ENCODE measurements at regions not wholly inside any gene's neighbourhood (a gene's known extent, or its start where the extent isn't known, plus 50 kb on each side); places are given as distances from the start of the nearest gene placed in this dataset.
A peak's percentile ranks its signal among the peaks of the same experiment; 100 is the strongest.

DNA sequence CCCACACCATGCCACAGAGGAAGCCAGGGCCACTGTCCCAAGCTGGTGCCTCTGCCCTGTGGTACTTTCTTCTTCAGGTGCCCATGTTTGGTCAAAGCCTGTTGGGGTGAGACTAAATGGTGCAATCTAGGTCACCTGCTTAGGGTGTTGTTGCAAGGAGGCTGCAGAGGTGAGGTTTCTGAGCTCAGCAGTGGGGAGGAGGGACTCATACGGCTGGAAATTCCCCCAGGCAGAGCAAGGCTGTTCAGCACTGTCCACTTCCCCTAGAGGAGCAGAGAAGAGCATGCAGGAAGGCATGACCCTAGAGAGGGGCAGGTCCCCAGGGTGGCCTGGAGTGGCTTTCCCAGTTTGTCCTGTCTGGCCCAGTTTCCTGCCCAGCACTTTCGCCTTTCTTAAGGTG is 211.0 kb downstream of the HAUS1 start:
- Histone ChIP-seq H3K36me3 (ENCODE audit: control insufficient read depth, insufficient read depth, low read length) (no peaks in the 10 kb centered on the region), H3K9me3 (ENCODE audit: control insufficient read depth in 2 of 2, low read length in 2 of 2) (no peaks in the 10 kb centered on the region), H3K27ac (ENCODE audit: insufficient read depth, low read length, poor library complexity, severe bottlenecking) (no peak overlapping the region), H3K27me3 (ENCODE audit: control insufficient read depth, insufficient read depth, low read length) (no peaks in the 10 kb centered on the region), H3K4me1 (ENCODE audit: control insufficient read depth, insufficient read depth, low read length, poor library complexity, severe bottlenecking) (no peaks in the 10 kb centered on the region), H3K4me3 (ENCODE audit: low read depth, low read length) (no peak overlapping the region)
- Mint-ChIP-seq H3K27ac (no peak overlapping the region), H3K36me3 (no peaks in the 10 kb centered on the region), H3K9me3 (no peaks in the 10 kb centered on the region), H3K4me1 (no peaks in the 10 kb centered on the region), H3K27me3 (peaks cover 15% of the 10 kb centered on the region), H3K4me3 (peak overlapping the region in 1 of 4 donors; percentile 78)
- peak in 1 of 2 donors; percentile 32 for ATAC-seq (ENCODE audit: low read depth in 2 of 2)
- no peak for DNase-seq

DNA sequence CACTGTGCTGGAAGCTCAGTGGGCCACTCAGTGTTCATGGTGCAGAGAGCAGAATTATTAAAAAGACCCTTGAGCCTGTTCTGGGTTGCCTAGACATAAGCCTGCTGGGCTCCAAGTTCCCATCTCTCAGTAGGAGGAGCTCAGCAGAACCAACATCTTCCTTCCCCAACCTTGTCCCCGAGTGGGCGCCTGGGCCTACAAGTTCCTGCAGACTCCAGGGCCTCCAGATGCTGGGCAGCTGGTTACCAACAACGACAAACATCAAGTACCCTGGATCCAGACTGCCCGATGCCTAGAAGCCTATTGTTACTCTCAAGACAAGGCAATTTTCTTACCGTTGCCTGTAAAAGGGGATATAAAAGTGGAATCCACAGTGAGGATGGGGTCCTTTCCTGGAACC is 214.2 kb downstream of the HAUS1 start:
- DNase-seq (no peak), ATAC-seq (ENCODE audit: low read depth in 2 of 2) (no peak)
- peaks cover 0 to 2% (median 0%) of the 10 kb centered on the region in 4 donors for H3K4me1 Mint-ChIP-seq
- H3K9me3 ChIP-seq (ENCODE audit: control insufficient read depth in 2 of 2, low read length in 2 of 2): no peaks in the 10 kb centered on the region
- peaks cover 14% of the 10 kb centered on the region for H3K27me3 Mint-ChIP-seq
- H3K36me3 Mint-ChIP-seq: no peaks in the 10 kb centered on the region
- H3K27me3 ChIP-seq (ENCODE audit: control insufficient read depth, insufficient read depth, low read length): no peaks in the 10 kb centered on the region
- H3K4me3 Mint-ChIP-seq: no peak overlapping the region
- H3K27ac ChIP-seq (ENCODE audit: insufficient read depth, low read length, poor library complexity, severe bottlenecking): no peak overlapping the region
- peaks cover 0 to 1% (median 0%) of the 10 kb centered on the region in 7 donors for H3K9me3 Mint-ChIP-seq
- no peaks in the 10 kb centered on the region for H3K36me3 ChIP-seq (ENCODE audit: control insufficient read depth, insufficient read depth, low read length)
- no peaks in the 10 kb centered on the region for H3K4me1 ChIP-seq (ENCODE audit: control insufficient read depth, insufficient read depth, low read length, poor library complexity, severe bottlenecking)
- no peak overlapping the region for H3K4me3 ChIP-seq (ENCODE audit: low read depth, low read length)
- H3K27ac Mint-ChIP-seq: no peak overlapping the region

DNA sequence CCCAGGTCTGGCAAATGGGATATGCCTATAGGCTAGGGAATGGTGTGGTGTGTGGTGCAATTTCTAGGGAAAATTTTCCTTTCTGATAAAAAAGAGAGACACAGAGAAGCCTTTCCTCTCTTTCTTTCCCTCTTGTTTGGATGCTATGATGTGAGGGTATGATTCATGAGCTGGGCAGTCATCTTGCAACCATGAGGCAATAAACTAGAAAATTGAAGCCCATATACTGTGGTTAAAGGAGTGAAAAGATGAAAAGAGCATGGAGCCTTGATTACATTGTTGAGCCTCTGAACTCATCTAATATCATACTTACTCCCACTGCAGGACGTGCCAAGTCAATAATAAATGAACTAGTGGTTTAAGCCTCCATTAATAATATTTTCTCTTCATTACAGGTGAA is 215.6 kb downstream of the HAUS1 start:
- DNase-seq (no peak), ATAC-seq (ENCODE audit: low read depth in 2 of 2) (no peak)
- Histone ChIP-seq H3K4me3 (ENCODE audit: low read depth, low read length) (no peak overlapping the region), H3K36me3 (ENCODE audit: control insufficient read depth, insufficient read depth, low read length) (no peaks in the 10 kb centered on the region), H3K27me3 (ENCODE audit: control insufficient read depth, insufficient read depth, low read length) (no peaks in the 10 kb centered on the region), H3K9me3 (ENCODE audit: control insufficient read depth in 2 of 2, low read length in 2 of 2) (no peaks in the 10 kb centered on the region), H3K27ac (ENCODE audit: insufficient read depth, low read length, poor library complexity, severe bottlenecking) (no peak overlapping the region), H3K4me1 (ENCODE audit: control insufficient read depth, insufficient read depth, low read length, poor library complexity, severe bottlenecking) (no peaks in the 10 kb centered on the region)
- Mint-ChIP-seq H3K9me3 (peaks cover 0 to 1% (median 0%) of the 10 kb centered on the region in 7 donors), H3K36me3 (no peaks in the 10 kb centered on the region), H3K4me3 (no peak overlapping the region), H3K27me3 (peaks cover 14% of the 10 kb centered on the region), H3K4me1 (peaks cover 0 to 5% (median 4%) of the 10 kb centered on the region in 4 donors), H3K27ac (no peak overlapping the region)

DNA sequence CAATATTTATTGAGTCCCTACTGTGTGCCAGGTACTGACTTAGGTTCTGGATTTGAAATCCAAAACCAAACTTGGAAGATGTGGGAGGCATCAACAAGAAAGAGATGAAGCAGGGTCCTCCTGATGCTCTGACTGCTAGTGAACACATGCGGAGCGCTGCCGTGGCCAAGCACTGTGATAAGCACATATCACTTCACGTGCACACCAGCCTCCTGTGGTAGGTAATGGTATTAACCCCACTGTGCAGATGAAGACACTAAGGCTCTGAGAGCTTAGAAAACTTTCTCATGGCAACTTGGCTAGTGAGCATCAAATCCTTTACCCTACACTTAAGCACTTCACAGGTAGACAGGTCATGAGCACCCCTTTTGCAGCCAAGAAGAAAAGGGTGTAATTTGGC is 216.1 kb downstream of the HAUS1 start:
- Mint-ChIP-seq H3K27me3 (peaks cover 14% of the 10 kb centered on the region), H3K4me3 (no peak overlapping the region), H3K9me3 (peaks cover 0 to 1% (median 0%) of the 10 kb centered on the region in 7 donors), H3K27ac (no peak overlapping the region), H3K36me3 (no peaks in the 10 kb centered on the region), H3K4me1 (peaks cover 0 to 5% (median 4%) of the 10 kb centered on the region in 4 donors)
- ATAC-seq (ENCODE audit: low read depth in 2 of 2): no peak
- Histone ChIP-seq H3K4me1 (ENCODE audit: control insufficient read depth, insufficient read depth, low read length, poor library complexity, severe bottlenecking) (no peaks in the 10 kb centered on the region), H3K4me3 (ENCODE audit: low read depth, low read length) (no peak overlapping the region), H3K36me3 (ENCODE audit: control insufficient read depth, insufficient read depth, low read length) (no peaks in the 10 kb centered on the region), H3K27ac (ENCODE audit: insufficient read depth, low read length, poor library complexity, severe bottlenecking) (no peak overlapping the region), H3K27me3 (ENCODE audit: control insufficient read depth, insufficient read depth, low read length) (no peaks in the 10 kb centered on the region), H3K9me3 (ENCODE audit: control insufficient read depth in 2 of 2, low read length in 2 of 2) (no peaks in the 10 kb centered on the region)
- no peak for DNase-seq

DNA sequence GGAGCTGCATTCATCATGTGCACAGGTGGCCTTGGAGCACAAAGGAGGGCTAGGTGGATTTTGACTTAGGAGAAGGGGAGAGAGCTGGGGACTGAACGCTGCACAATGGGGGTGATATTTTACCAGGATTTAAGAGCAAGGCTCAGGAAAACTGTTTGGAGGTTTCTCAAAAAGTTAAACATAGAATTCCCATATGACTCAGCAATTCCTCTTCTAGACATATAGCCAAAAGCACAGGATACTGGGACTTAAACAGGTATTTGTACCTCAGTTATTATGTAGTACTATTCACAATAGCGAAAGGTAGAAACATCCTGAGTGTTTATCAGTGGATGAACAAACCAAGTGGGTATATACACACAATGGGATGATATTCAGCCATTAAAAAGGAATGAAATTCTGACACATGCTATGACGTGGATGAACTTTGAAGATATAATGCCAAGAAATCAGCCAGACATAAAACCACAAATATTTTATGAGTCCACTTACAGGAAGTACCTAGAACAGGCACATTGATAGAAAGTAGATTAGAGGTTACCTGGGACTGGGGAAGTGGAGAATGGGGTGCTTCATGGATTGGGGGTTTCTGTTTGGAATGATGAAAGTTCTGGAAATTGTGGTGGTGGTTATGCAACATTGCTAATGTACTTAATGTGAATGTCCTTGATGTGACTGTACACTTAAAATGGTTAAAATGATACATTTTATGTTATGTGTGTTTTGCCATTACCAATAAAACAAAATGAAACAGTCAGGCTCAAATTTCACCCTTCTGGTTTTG is 216.9 kb downstream of the HAUS1 start:
- Mint-ChIP-seq H3K4me3 (no peak overlapping the region), H3K27me3 (peaks cover 14% of the 10 kb centered on the region), H3K27ac (peak overlapping the region in 1 of 3 donors; percentile 56), H3K36me3 (no peaks in the 10 kb centered on the region), H3K9me3 (peaks cover 0 to 1% (median 0%) of the 10 kb centered on the region in 7 donors), H3K4me1 (peaks cover 0 to 5% (median 4%) of the 10 kb centered on the region in 4 donors)
- Histone ChIP-seq H3K27ac (ENCODE audit: insufficient read depth, low read length, poor library complexity, severe bottlenecking) (no peak overlapping the region), H3K27me3 (ENCODE audit: control insufficient read depth, insufficient read depth, low read length) (no peaks in the 10 kb centered on the region), H3K36me3 (ENCODE audit: control insufficient read depth, insufficient read depth, low read length) (no peaks in the 10 kb centered on the region), H3K4me1 (ENCODE audit: control insufficient read depth, insufficient read depth, low read length, poor library complexity, severe bottlenecking) (no peaks in the 10 kb centered on the region), H3K4me3 (ENCODE audit: low read depth, low read length) (no peak overlapping the region), H3K9me3 (ENCODE audit: control insufficient read depth in 2 of 2, low read length in 2 of 2) (no peaks in the 10 kb centered on the region)
- ATAC-seq (ENCODE audit: low read depth in 2 of 2) (no peak), DNase-seq (no peak)

DNA sequence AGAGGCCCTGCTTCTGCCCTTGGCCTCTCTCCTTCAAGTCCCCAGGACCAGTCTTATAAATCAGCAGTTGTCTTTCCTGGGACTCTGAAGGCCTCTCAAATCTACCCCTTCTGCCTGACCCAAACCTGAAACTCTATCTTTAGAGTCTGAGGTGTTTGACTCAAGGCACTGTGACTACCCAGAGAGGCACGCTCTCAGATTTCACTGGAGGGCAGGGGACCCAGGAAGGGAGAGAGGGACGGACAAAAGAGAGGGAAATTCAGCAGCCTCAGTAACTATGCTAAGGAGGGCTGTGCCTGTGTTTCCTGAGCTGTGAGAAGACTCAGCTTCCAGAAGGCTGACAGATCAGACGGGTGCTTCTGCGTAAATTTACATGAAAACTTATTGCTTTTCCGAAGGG is 217.8 kb downstream of the HAUS1 start:
- Mint-ChIP-seq H3K4me3 (no peak overlapping the region), H3K9me3 (peaks cover 0 to 1% (median 0%) of the 10 kb centered on the region in 7 donors), H3K27ac (no peak overlapping the region), H3K27me3 (peaks cover 14% of the 10 kb centered on the region), H3K4me1 (peaks cover 0 to 5% (median 4%) of the 10 kb centered on the region in 4 donors), H3K36me3 (no peaks in the 10 kb centered on the region)
- H3K36me3 ChIP-seq (ENCODE audit: control insufficient read depth, insufficient read depth, low read length): no peaks in the 10 kb centered on the region
- no peak overlapping the region for H3K4me3 ChIP-seq (ENCODE audit: low read depth, low read length)
- no peak for DNase-seq
- H3K27me3 ChIP-seq (ENCODE audit: control insufficient read depth, insufficient read depth, low read length): no peaks in the 10 kb centered on the region
- no peak overlapping the region for H3K27ac ChIP-seq (ENCODE audit: insufficient read depth, low read length, poor library complexity, severe bottlenecking)
- no peak for ATAC-seq (ENCODE audit: low read depth in 2 of 2)
- no peaks in the 10 kb centered on the region for H3K9me3 ChIP-seq (ENCODE audit: control insufficient read depth in 2 of 2, low read length in 2 of 2)
- H3K4me1 ChIP-seq (ENCODE audit: control insufficient read depth, insufficient read depth, low read length, poor library complexity, severe bottlenecking): no peaks in the 10 kb centered on the region

DNA sequence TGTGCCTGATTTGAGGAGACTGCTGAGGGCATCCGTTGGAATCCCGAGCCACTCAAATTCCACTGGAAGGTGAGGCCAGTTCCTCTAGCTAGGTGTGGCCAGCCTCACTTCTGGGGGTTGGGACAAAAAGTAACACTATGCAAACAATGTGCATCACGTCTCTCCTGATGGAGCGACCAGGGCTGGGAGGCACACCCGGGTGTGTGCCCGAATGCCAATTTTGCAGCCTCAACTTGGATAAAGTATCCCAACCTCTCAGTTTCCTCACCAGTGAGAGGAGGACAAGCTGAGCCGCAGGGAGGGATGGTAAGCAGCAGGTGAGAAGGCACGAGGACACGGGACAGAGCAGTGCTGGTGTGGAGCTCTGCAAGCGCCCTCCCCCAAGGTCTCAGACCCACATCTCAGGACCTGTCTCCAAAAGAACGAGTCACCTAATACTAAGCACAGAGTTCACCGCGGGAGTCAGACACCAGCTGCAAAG is 218.3 kb downstream of the HAUS1 start:
- no peak overlapping the region for H3K27ac Mint-ChIP-seq
- H3K36me3 Mint-ChIP-seq: no peaks in the 10 kb centered on the region
- peaks cover 0 to 5% (median 4%) of the 10 kb centered on the region in 4 donors for H3K4me1 Mint-ChIP-seq
- H3K27me3 Mint-ChIP-seq: peaks cover 14% of the 10 kb centered on the region
- H3K9me3 Mint-ChIP-seq: peaks cover 0 to 1% (median 0%) of the 10 kb centered on the region in 7 donors
- Histone ChIP-seq H3K9me3 (ENCODE audit: control insufficient read depth in 2 of 2, low read length in 2 of 2) (no peaks in the 10 kb centered on the region), H3K4me1 (ENCODE audit: control insufficient read depth, insufficient read depth, low read length, poor library complexity, severe bottlenecking) (no peaks in the 10 kb centered on the region), H3K36me3 (ENCODE audit: control insufficient read depth, insufficient read depth, low read length) (no peaks in the 10 kb centered on the region), H3K27ac (ENCODE audit: insufficient read depth, low read length, poor library complexity, severe bottlenecking) (no peak overlapping the region), H3K4me3 (ENCODE audit: low read depth, low read length) (no peak overlapping the region), H3K27me3 (ENCODE audit: control insufficient read depth, insufficient read depth, low read length) (no peaks in the 10 kb centered on the region)
- DNase-seq (no peak), ATAC-seq (ENCODE audit: low read depth in 2 of 2) (no peak)
- no peak overlapping the region for H3K4me3 Mint-ChIP-seq

DNA sequence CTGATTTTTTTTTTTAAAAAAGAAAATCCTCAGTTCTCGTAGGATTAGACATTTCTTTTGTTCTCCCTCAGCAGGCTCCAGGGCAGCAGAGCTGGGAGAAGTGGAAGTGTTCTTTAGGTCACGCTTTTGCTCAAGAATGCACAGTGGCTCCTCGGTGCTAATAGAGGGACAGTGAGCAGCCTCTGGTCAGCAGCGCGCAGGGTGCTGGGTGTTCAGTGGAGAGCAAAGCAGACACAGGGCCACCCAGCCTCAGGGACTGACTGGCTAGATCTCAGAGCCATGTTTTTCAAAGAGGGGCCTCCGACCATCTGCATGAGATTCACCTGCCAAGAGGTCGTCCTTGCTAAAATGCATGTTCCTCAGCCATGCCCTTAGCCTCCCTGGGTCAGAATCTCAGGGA is 218.8 kb downstream of the HAUS1 start:
- Histone ChIP-seq H3K36me3 (ENCODE audit: control insufficient read depth, insufficient read depth, low read length) (no peaks in the 10 kb centered on the region), H3K4me3 (ENCODE audit: low read depth, low read length) (no peak overlapping the region), H3K27ac (ENCODE audit: insufficient read depth, low read length, poor library complexity, severe bottlenecking) (no peak overlapping the region), H3K4me1 (ENCODE audit: control insufficient read depth, insufficient read depth, low read length, poor library complexity, severe bottlenecking) (no peaks in the 10 kb centered on the region), H3K27me3 (ENCODE audit: control insufficient read depth, insufficient read depth, low read length) (no peaks in the 10 kb centered on the region), H3K9me3 (ENCODE audit: control insufficient read depth in 2 of 2, low read length in 2 of 2) (no peaks in the 10 kb centered on the region)
- Mint-ChIP-seq H3K4me3 (no peak overlapping the region), H3K36me3 (no peaks in the 10 kb centered on the region), H3K27ac (no peak overlapping the region), H3K27me3 (peaks cover 14% of the 10 kb centered on the region), H3K4me1 (peaks cover 0 to 5% (median 4%) of the 10 kb centered on the region in 4 donors), H3K9me3 (peaks cover 0 to 1% (median 0%) of the 10 kb centered on the region in 7 donors)
- ATAC-seq (ENCODE audit: low read depth in 2 of 2) (no peak), DNase-seq (no peak)

All from CD4-positive, CD25-positive, alpha-beta regulatory T cell (primary cell).